ENCODE measurements at regions not wholly inside any gene's neighbourhood (a gene's known extent, or its start where the extent isn't known, plus 50 kb on each side); places are given as distances from the start of the nearest gene placed in this dataset.

GRCh38 chr15:45780352-45780751 is 145.5 kb downstream of the SQOR start:
- H3K27ac ChIP-seq (ENCODE audit: insufficient read depth, low read length, poor library complexity, severe bottlenecking), result no peak overlapping the region
- H3K27me3 ChIP-seq (replicated peaks; ENCODE audit: control insufficient read depth, insufficient read depth, low read length, poor library complexity, severe bottlenecking), result no peaks in the 10 kb centered on the region
- no peaks in the 10 kb centered on the region for H3K36me3 ChIP-seq (ENCODE audit: control insufficient read depth, insufficient read depth, low read length)
- DNase-seq, result no peak
- no peak overlapping the region for H3K4me3 ChIP-seq (ENCODE audit: insufficient read depth, low read depth, low read length, poor library complexity, severe bottlenecking)
- no peaks in the 10 kb centered on the region for H3K4me1 ChIP-seq (ENCODE audit: control insufficient read depth, insufficient read depth, low read length, poor library complexity, severe bottlenecking)
- no peaks in the 10 kb centered on the region for H3K9me3 ChIP-seq (ENCODE audit: control insufficient read depth, low read length)

GRCh38 chr15:45784656-45785055 is 149.8 kb downstream of the SQOR start:
- Histone ChIP-seq H3K27ac (ENCODE audit: insufficient read depth, low read length, poor library complexity, severe bottlenecking) (no peak overlapping the region), H3K4me3 (ENCODE audit: insufficient read depth, low read depth, low read length, poor library complexity, severe bottlenecking) (no peak overlapping the region), H3K4me1 (ENCODE audit: control insufficient read depth, insufficient read depth, low read length, poor library complexity, severe bottlenecking) (no peaks in the 10 kb centered on the region), H3K27me3 (replicated peaks; ENCODE audit: control insufficient read depth, insufficient read depth, low read length, poor library complexity, severe bottlenecking) (no peaks in the 10 kb centered on the region), H3K36me3 (ENCODE audit: control insufficient read depth, insufficient read depth, low read length) (no peaks in the 10 kb centered on the region), H3K9me3 (ENCODE audit: control insufficient read depth, low read length) (no peaks in the 10 kb centered on the region)
- no peak for DNase-seq

- Histone ChIP-seq H3K27me3 (replicated peaks; ENCODE audit: control insufficient read depth, insufficient read depth, low read length, poor library complexity, severe bottlenecking) (no peaks in the 10 kb centered on the region), H3K9me3 (ENCODE audit: control insufficient read depth, low read length) (no peaks in the 10 kb centered on the region), H3K27ac (ENCODE audit: insufficient read depth, low read length, poor library complexity, severe bottlenecking) (no peak overlapping the region), H3K4me3 (ENCODE audit: insufficient read depth, low read depth, low read length, poor library complexity, severe bottlenecking) (no peak overlapping the region), H3K36me3 (ENCODE audit: control insufficient read depth, insufficient read depth, low read length) (no peaks in the 10 kb centered on the region), H3K4me1 (ENCODE audit: control insufficient read depth, insufficient read depth, low read length, poor library complexity, severe bottlenecking) (no peaks in the 10 kb centered on the region)
- no peak for DNase-seq
Observed at GRCh38 chr15:45785897-45786296, 151.1 kb downstream of the SQOR start.

GRCh38 chr15:45790325-45790943 is 155.6 kb downstream of the SQOR start:
- no peaks in the 10 kb centered on the region for H3K4me1 ChIP-seq (ENCODE audit: control insufficient read depth, insufficient read depth, low read length, poor library complexity, severe bottlenecking)
- no peaks in the 10 kb centered on the region for H3K9me3 ChIP-seq (ENCODE audit: control insufficient read depth, low read length)
- DNase-seq, result no peak
- H3K4me3 ChIP-seq (ENCODE audit: insufficient read depth, low read depth, low read length, poor library complexity, severe bottlenecking), result no peak overlapping the region
- H3K27me3 ChIP-seq (replicated peaks; ENCODE audit: control insufficient read depth, insufficient read depth, low read length, poor library complexity, severe bottlenecking), result no peaks in the 10 kb centered on the region
- no peaks in the 10 kb centered on the region for H3K36me3 ChIP-seq (ENCODE audit: control insufficient read depth, insufficient read depth, low read length)
- H3K27ac ChIP-seq (ENCODE audit: insufficient read depth, low read length, poor library complexity, severe bottlenecking), result no peak overlapping the region

GRCh38 chr15:45794304-45794703 is 159.5 kb downstream of the SQOR start:
- H3K9me3 ChIP-seq (ENCODE audit: control insufficient read depth, low read length), result no peaks in the 10 kb centered on the region

GRCh38 chr15:45794712-45795439 is 160.0 kb downstream of the SQOR start:
- Histone ChIP-seq H3K27ac (ENCODE audit: insufficient read depth, low read length, poor library complexity, severe bottlenecking) (no peak overlapping the region), H3K36me3 (ENCODE audit: control insufficient read depth, insufficient read depth, low read length) (no peaks in the 10 kb centered on the region), H3K4me1 (ENCODE audit: control insufficient read depth, insufficient read depth, low read length, poor library complexity, severe bottlenecking) (no peaks in the 10 kb centered on the region), H3K27me3 (replicated peaks; ENCODE audit: control insufficient read depth, insufficient read depth, low read length, poor library complexity, severe bottlenecking) (no peaks in the 10 kb centered on the region), H3K4me3 (ENCODE audit: insufficient read depth, low read depth, low read length, poor library complexity, severe bottlenecking) (no peak overlapping the region), H3K9me3 (ENCODE audit: control insufficient read depth, low read length) (no peaks in the 10 kb centered on the region)
- DNase-seq, result no peak

More at GRCh38 chr15:45794304-45794703, 159.5 kb downstream of the SQOR start:
- H3K36me3 ChIP-seq (ENCODE audit: control insufficient read depth, insufficient read depth, low read length), result no peaks in the 10 kb centered on the region
- H3K27me3 ChIP-seq (replicated peaks; ENCODE audit: control insufficient read depth, insufficient read depth, low read length, poor library complexity, severe bottlenecking), result no peaks in the 10 kb centered on the region
- DNase-seq, result no peak
- H3K4me3 ChIP-seq (ENCODE audit: insufficient read depth, low read depth, low read length, poor library complexity, severe bottlenecking), result no peak overlapping the region
- H3K4me1 ChIP-seq (ENCODE audit: control insufficient read depth, insufficient read depth, low read length, poor library complexity, severe bottlenecking), result no peaks in the 10 kb centered on the region
- no peak overlapping the region for H3K27ac ChIP-seq (ENCODE audit: insufficient read depth, low read length, poor library complexity, severe bottlenecking)

GRCh38 chr15:45795440-45796069 is 160.7 kb downstream of the SQOR start:
- Histone ChIP-seq H3K36me3 (ENCODE audit: control insufficient read depth, insufficient read depth, low read length) (no peaks in the 10 kb centered on the region), H3K9me3 (ENCODE audit: control insufficient read depth, low read length) (no peaks in the 10 kb centered on the region), H3K27me3 (replicated peaks; ENCODE audit: control insufficient read depth, insufficient read depth, low read length, poor library complexity, severe bottlenecking) (no peaks in the 10 kb centered on the region), H3K4me1 (ENCODE audit: control insufficient read depth, insufficient read depth, low read length, poor library complexity, severe bottlenecking) (no peaks in the 10 kb centered on the region), H3K27ac (ENCODE audit: insufficient read depth, low read length, poor library complexity, severe bottlenecking) (no peak overlapping the region), H3K4me3 (ENCODE audit: insufficient read depth, low read depth, low read length, poor library complexity, severe bottlenecking) (no peak overlapping the region)
- no peak for DNase-seq

GRCh38 chr15:45796433-45796832 is 161.6 kb downstream of the SQOR start:
- Histone ChIP-seq H3K9me3 (ENCODE audit: control insufficient read depth, low read length) (no peaks in the 10 kb centered on the region), H3K4me3 (ENCODE audit: insufficient read depth, low read depth, low read length, poor library complexity, severe bottlenecking) (no peak overlapping the region), H3K36me3 (ENCODE audit: control insufficient read depth, insufficient read depth, low read length) (no peaks in the 10 kb centered on the region), H3K4me1 (ENCODE audit: control insufficient read depth, insufficient read depth, low read length, poor library complexity, severe bottlenecking) (no peaks in the 10 kb centered on the region), H3K27ac (ENCODE audit: insufficient read depth, low read length, poor library complexity, severe bottlenecking) (no peak overlapping the region), H3K27me3 (replicated peaks; ENCODE audit: control insufficient read depth, insufficient read depth, low read length, poor library complexity, severe bottlenecking) (no peaks in the 10 kb centered on the region)
- DNase-seq, result no peak

GRCh38 chr15:45799508-45799907 is 164.7 kb downstream of the SQOR start:
- no peak for DNase-seq
- H3K9me3 ChIP-seq (ENCODE audit: control insufficient read depth, low read length), result no peaks in the 10 kb centered on the region
- H3K36me3 ChIP-seq (ENCODE audit: control insufficient read depth, insufficient read depth, low read length), result no peaks in the 10 kb centered on the region
- no peaks in the 10 kb centered on the region for H3K27me3 ChIP-seq (replicated peaks; ENCODE audit: control insufficient read depth, insufficient read depth, low read length, poor library complexity, severe bottlenecking)
- no peak overlapping the region for H3K27ac ChIP-seq (ENCODE audit: insufficient read depth, low read length, poor library complexity, severe bottlenecking)
- no peaks in the 10 kb centered on the region for H3K4me1 ChIP-seq (ENCODE audit: control insufficient read depth, insufficient read depth, low read length, poor library complexity, severe bottlenecking)
- H3K4me3 ChIP-seq (ENCODE audit: insufficient read depth, low read depth, low read length, poor library complexity, severe bottlenecking), result no peak overlapping the region

- Histone ChIP-seq H3K27me3 (replicated peaks; ENCODE audit: control insufficient read depth, insufficient read depth, low read length, poor library complexity, severe bottlenecking) (no peaks in the 10 kb centered on the region), H3K27ac (ENCODE audit: insufficient read depth, low read length, poor library complexity, severe bottlenecking) (no peak overlapping the region), H3K36me3 (ENCODE audit: control insufficient read depth, insufficient read depth, low read length) (no peaks in the 10 kb centered on the region), H3K4me1 (ENCODE audit: control insufficient read depth, insufficient read depth, low read length, poor library complexity, severe bottlenecking) (no peaks in the 10 kb centered on the region), H3K9me3 (ENCODE audit: control insufficient read depth, low read length) (no peaks in the 10 kb centered on the region), H3K4me3 (ENCODE audit: insufficient read depth, low read depth, low read length, poor library complexity, severe bottlenecking) (no peak overlapping the region)
- no peak for DNase-seq
Observed at GRCh38 chr15:45801543-45801942, 166.7 kb downstream of the SQOR start.
